ENCODE measurements at regions not wholly inside any gene's neighbourhood (a gene's known extent, or its start where the extent isn't known, plus 50 kb on each side); places are given as distances from the start of the nearest gene placed in this dataset.

DNA sequence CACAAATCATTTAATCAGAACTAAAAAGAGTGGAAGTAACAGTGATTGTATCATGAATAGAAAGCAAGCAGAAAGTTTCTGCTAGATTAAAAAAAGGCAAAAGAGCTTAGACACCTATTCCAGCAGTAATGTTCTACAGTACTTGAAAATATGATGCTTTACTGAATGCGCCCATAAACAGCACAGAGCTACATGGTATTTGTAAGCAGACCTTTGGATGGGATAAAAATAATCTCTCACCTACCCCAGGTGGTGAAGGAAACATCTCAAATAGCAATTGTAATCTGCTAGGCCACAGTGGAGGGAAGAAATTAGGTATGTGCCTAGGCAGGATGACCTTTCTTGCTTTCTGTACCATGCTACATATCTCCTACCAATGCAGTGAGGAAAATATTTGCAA, 280.9 kb upstream of the PRKX start:
- TF ChIP-seq CTCF (IDR thresholded peaks at IDR 0.05; ENCODE audit: low read length) (no peak), EZH2 (IDR thresholded peaks at IDR 0.05; ENCODE audit: borderline replicate concordance, low read length) (no peak)

All from OCI-LY1 (cell line).